ENCODE measurements at regions not wholly inside any gene's neighbourhood (a gene's known extent, or its start where the extent isn't known, plus 50 kb on each side); places are given as distances from the start of the nearest gene placed in this dataset.

- H3K79me2 ChIP-seq (ENCODE audit: control insufficient read depth, insufficient read depth, low read length) = no peaks in the 10 kb centered on the region
- DNase-seq (ENCODE audit: low read depth in 2 of 2) = peak in 1 of 2 donors; percentile 89
- H3K36me3 ChIP-seq (ENCODE audit: control insufficient read depth, insufficient read depth, low read length) = no peaks in the 10 kb centered on the region
- no peak overlapping the region for H3K9ac ChIP-seq (ENCODE audit: insufficient read depth, low read length)
- H3K27me3 ChIP-seq (ENCODE audit: control insufficient read depth, insufficient read depth, low read length) = no peaks in the 10 kb centered on the region
- no peak overlapping the region for H3K4me2 ChIP-seq (ENCODE audit: extremely low read depth, insufficient read depth, low read length)
- H3K4me3 ChIP-seq (replicated peaks in 1 of 4; ENCODE audit: control extremely low read depth in 1 of 4, insufficient read depth in 1 of 4, low read depth in 3 of 4, low read length in 4 of 4) = no peak overlapping the region
- H3K4me1 ChIP-seq (ENCODE audit: control insufficient read depth, extremely low read depth, insufficient read depth, low read length) = peaks cover 13% of the 10 kb centered on the region
- H4K20me1 ChIP-seq (ENCODE audit: control insufficient read depth, extremely low read depth, insufficient read depth, low read length) = no peaks in the 10 kb centered on the region
- H3K27ac ChIP-seq (ENCODE audit: insufficient read depth, low read length) = no peak overlapping the region
- H2AFZ ChIP-seq (ENCODE audit: low read length) = no peak overlapping the region
- TF ChIP-seq, protein P1, sequence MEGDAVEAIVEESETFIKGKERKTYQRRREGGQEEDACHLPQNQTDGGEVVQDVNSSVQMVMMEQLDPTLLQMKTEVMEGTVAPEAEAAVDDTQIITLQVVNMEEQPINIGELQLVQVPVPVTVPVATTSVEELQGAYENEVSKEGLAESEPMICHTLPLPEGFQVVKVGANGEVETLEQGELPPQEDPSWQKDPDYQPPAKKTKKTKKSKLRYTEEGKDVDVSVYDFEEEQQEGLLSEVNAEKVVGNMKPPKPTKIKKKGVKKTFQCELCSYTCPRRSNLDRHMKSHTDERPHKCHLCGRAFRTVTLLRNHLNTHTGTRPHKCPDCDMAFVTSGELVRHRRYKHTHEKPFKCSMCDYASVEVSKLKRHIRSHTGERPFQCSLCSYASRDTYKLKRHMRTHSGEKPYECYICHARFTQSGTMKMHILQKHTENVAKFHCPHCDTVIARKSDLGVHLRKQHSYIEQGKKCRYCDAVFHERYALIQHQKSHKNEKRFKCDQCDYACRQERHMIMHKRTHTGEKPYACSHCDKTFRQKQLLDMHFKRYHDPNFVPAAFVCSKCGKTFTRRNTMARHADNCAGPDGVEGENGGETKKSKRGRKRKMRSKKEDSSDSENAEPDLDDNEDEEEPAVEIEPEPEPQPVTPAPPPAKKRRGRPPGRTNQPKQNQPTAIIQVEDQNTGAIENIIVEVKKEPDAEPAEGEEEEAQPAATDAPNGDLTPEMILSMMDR (conservative IDR thresholded peaks at IDR 0.05 in 1 of 2, IDR thresholded peaks at IDR 0.05 in 1 of 2; ENCODE audit: low read depth in 1 of 2, low read length in 2 of 2) = no peak
- no peak for TF ChIP-seq EZH2 (IDR thresholded peaks at IDR 0.05; ENCODE audit: low read length, missing control alignments)
- no peaks in the 10 kb centered on the region for H3K9me3 ChIP-seq (ENCODE audit: control insufficient read depth, insufficient read depth, low read depth, low read length)
Measured at GRCh38 chr6:12578751-12579150, 137.8 kb upstream of the PHACTR1 start.

DNA sequence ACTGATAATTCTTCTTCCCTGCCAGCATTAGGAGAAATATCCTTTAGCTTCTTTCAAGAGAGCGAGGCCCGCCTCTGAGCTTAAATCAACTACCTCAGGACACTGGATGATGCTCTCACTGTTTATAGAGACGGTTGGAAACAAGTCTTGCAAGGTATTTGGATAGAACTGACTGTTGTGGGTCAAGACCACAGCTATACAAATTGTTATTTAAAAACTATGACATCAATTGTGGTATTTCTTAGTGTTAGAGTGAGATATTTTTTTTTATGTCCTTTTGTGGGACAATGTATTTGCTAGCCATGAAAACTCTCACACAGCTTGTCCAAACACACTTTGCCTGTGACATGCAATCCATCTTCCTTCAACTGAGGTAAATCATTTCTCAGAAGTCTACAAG lies 136.3 kb upstream of the PHACTR1 start:
- Histone ChIP-seq H3K4me3 (replicated peaks in 1 of 4; ENCODE audit: control extremely low read depth in 1 of 4, insufficient read depth in 1 of 4, low read depth in 3 of 4, low read length in 4 of 4) (no peak overlapping the region), H3K79me2 (ENCODE audit: control insufficient read depth, insufficient read depth, low read length) (no peaks in the 10 kb centered on the region), H3K27ac (ENCODE audit: insufficient read depth, low read length) (no peak overlapping the region), H4K20me1 (ENCODE audit: control insufficient read depth, extremely low read depth, insufficient read depth, low read length) (no peaks in the 10 kb centered on the region), H3K9me3 (ENCODE audit: control insufficient read depth, insufficient read depth, low read depth, low read length) (no peaks in the 10 kb centered on the region), H3K36me3 (ENCODE audit: control insufficient read depth, insufficient read depth, low read length) (no peaks in the 10 kb centered on the region), H3K4me1 (ENCODE audit: control insufficient read depth, extremely low read depth, insufficient read depth, low read length) (peaks cover 13% of the 10 kb centered on the region), H2AFZ (ENCODE audit: low read length) (no peak overlapping the region), H3K4me2 (ENCODE audit: extremely low read depth, insufficient read depth, low read length) (no peak overlapping the region), H3K27me3 (ENCODE audit: control insufficient read depth, insufficient read depth, low read length) (no peaks in the 10 kb centered on the region), H3K9ac (ENCODE audit: insufficient read depth, low read length) (no peak overlapping the region)
- peak in 1 of 2 donors; percentile 77 for DNase-seq (ENCODE audit: low read depth in 2 of 2)
- TF ChIP-seq, protein P1 (conservative IDR thresholded peaks at IDR 0.05 in 1 of 2, IDR thresholded peaks at IDR 0.05 in 1 of 2; ENCODE audit: low read depth in 1 of 2, low read length in 2 of 2) = no peak
- no peak for TF ChIP-seq EZH2 (IDR thresholded peaks at IDR 0.05; ENCODE audit: low read length, missing control alignments)

- no peak overlapping the region for H3K4me2 ChIP-seq (ENCODE audit: extremely low read depth, insufficient read depth, low read length)
- H3K27ac ChIP-seq (ENCODE audit: insufficient read depth, low read length) = no peak overlapping the region
- TF ChIP-seq, protein P1 (conservative IDR thresholded peaks at IDR 0.05 in 1 of 2, IDR thresholded peaks at IDR 0.05 in 1 of 2; ENCODE audit: low read depth in 1 of 2, low read length in 2 of 2) = no peak
- no peak for TF ChIP-seq EZH2 (IDR thresholded peaks at IDR 0.05; ENCODE audit: low read length, missing control alignments)
- peaks cover 3% of the 10 kb centered on the region for H3K4me1 ChIP-seq (ENCODE audit: control insufficient read depth, extremely low read depth, insufficient read depth, low read length)
- H2AFZ ChIP-seq (ENCODE audit: low read length) = no peak overlapping the region
- H3K79me2 ChIP-seq (ENCODE audit: control insufficient read depth, insufficient read depth, low read length) = no peaks in the 10 kb centered on the region
- H3K4me3 ChIP-seq (replicated peaks in 1 of 4; ENCODE audit: control extremely low read depth in 1 of 4, insufficient read depth in 1 of 4, low read depth in 3 of 4, low read length in 4 of 4) = no peak overlapping the region
- H4K20me1 ChIP-seq (ENCODE audit: control insufficient read depth, extremely low read depth, insufficient read depth, low read length) = no peaks in the 10 kb centered on the region
- no peaks in the 10 kb centered on the region for H3K9me3 ChIP-seq (ENCODE audit: control insufficient read depth, insufficient read depth, low read depth, low read length)
- H3K27me3 ChIP-seq (ENCODE audit: control insufficient read depth, insufficient read depth, low read length) = no peaks in the 10 kb centered on the region
- no peak overlapping the region for H3K9ac ChIP-seq (ENCODE audit: insufficient read depth, low read length)
- DNase-seq (ENCODE audit: low read depth in 2 of 2) = no peak
- H3K36me3 ChIP-seq (ENCODE audit: control insufficient read depth, insufficient read depth, low read length) = no peaks in the 10 kb centered on the region
Measured at GRCh38 chr6:12582421-12583110, 134.0 kb upstream of the PHACTR1 start.

Data from fibroblast of lung (primary cell).